Fibroblast of lung (primary cell): ENCODE measurements at regions not wholly inside any gene's neighbourhood (a gene's known extent, or its start where the extent isn't known, plus 50 kb on each side); places are given as distances from the start of the nearest gene placed in this dataset.

Experiments used
- DNase-seq, 2 donors: peaks; one replicate each; pipeline versions ENCODE4 v3.0.0 to v3.0.0-alpha.2; 2010; ENCODE audit warnings: low read depth in 2 of 2
- H2AFZ ChIP-seq: 2 replicates; pipeline ENCODE4 v1.5.1; 2012; ENCODE audit warnings: low read length, control low read depth, inconsistent platforms
- H3K27ac ChIP-seq: 2 replicates; pipeline ENCODE4 v1.5.1; 2011; ENCODE audit warnings: low read length, control low read depth; ENCODE audit not compliant: insufficient read depth
- H3K27me3 ChIP-seq: 2 replicates; pipeline ENCODE4 v1.5.1; 2011; ENCODE audit warnings: mild to moderate bottlenecking, low read length; ENCODE audit not compliant: control insufficient read depth, insufficient read depth
- H3K36me3 ChIP-seq: 2 replicates; pipeline ENCODE4 v1.5.1; 2011; ENCODE audit warnings: low read length; ENCODE audit not compliant: control insufficient read depth, insufficient read depth
- H3K4me1 ChIP-seq: 2 replicates; pipeline ENCODE4 v1.5.1; 2011; ENCODE audit warnings: low read length; ENCODE audit not compliant: control insufficient read depth, insufficient read depth; ENCODE audit errors: extremely low read depth
- H3K4me2 ChIP-seq: 2 replicates; pipeline ENCODE4 v1.5.1; 2011; ENCODE audit warnings: low read length, control low read depth; ENCODE audit not compliant: insufficient read depth; ENCODE audit errors: extremely low read depth
- H3K4me3 ChIP-seq, 4 experiments: fragments of 200-600 bp in 1 of 4; sonication (generic) in 1 of 4; replicated peaks in 1 of 4; 2 replicates each; pipeline ENCODE4 v1.5.1; 2011 to 2016; ENCODE audit warnings: low read length in 4 of 4, low read depth in 3 of 4, mild to moderate bottlenecking in 3 of 4, control low read depth in 2 of 4, inconsistent platforms in 1 of 4, mixed read lengths in 1 of 4; ENCODE audit not compliant: insufficient read depth in 1 of 4; ENCODE audit errors: control extremely low read depth in 1 of 4
- H3K79me2 ChIP-seq: 2 replicates; pipeline ENCODE4 v1.5.1; 2012; ENCODE audit warnings: mild to moderate bottlenecking, low read length, inconsistent platforms; ENCODE audit not compliant: control insufficient read depth, insufficient read depth
- H3K9ac ChIP-seq: 2 replicates; pipeline ENCODE4 v1.5.1; 2011; ENCODE audit warnings: mild to moderate bottlenecking, low read length, control low read depth; ENCODE audit not compliant: insufficient read depth
- H3K9me3 ChIP-seq: 2 replicates; pipeline ENCODE4 v1.5.1; 2012; ENCODE audit warnings: low read depth, low read length; ENCODE audit not compliant: control insufficient read depth, insufficient read depth
- H4K20me1 ChIP-seq: 2 replicates; pipeline ENCODE4 v1.5.1; 2011; ENCODE audit warnings: low read length; ENCODE audit not compliant: control insufficient read depth, insufficient read depth; ENCODE audit errors: extremely low read depth
- CTCF ChIP-seq, 2 donors: IDR thresholded peaks in 1 of 2; conservative IDR thresholded peaks in 1 of 2; 1 replicate in 1 of 2; 2 replicates in 1 of 2; pipeline ENCODE4 v1.5.1; 2011 to 2012; ENCODE audit warnings: low read length in 2 of 2, control low read depth in 1 of 2, inconsistent platforms in 1 of 2, low read depth in 1 of 2, mild to moderate bottlenecking in 1 of 2
- EZH2 ChIP-seq: IDR thresholded peaks from 2 replicates; pipeline ENCODE4 v1.5.1; 2012; ENCODE audit warnings: low read length, control low read depth, mild to moderate bottlenecking; ENCODE audit errors: missing control alignments

- DNase-seq, result no peak
- no peak overlapping the region for H3K27ac ChIP-seq
Measured at GRCh38 chr6:84902354-84902928, 138.0 kb upstream of the TBX18 start.

DNA sequence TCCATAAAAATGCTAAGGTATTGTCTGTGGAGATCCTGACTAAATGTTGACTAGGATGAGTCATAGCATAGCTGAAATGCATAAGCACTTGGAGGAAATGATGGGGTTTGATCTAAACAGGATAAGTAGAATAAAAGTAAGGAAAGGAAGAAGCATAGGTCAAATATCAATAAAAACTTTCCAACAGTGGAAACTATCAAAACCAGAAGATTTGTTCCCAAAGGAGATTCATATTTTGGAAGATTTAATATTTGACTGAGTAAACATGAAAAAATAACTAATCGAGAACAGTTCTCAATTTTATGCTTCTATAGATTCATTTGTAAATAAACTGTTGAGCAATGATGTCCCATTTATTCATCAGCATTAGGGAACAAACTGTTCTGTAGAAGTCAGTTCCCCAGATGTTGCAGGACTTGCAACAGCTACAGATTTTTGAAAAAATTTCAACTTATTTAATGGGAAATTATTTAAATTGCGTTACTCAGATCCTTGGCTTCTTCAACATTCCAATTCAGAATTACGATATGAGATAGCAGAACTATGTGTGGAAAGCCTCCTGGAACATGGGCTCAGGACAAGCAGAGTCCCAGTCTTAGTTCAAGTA, 133.7 kb upstream of the TBX18 start:
- Histone ChIP-seq H3K27ac (no peak overlapping the region), H3K4me2 (no peak overlapping the region), H3K9ac (no peak overlapping the region), H4K20me1 (no peaks in the 10 kb centered on the region), H3K79me2 (no peaks in the 10 kb centered on the region), H2AFZ (no peak overlapping the region), H3K36me3 (no peaks in the 10 kb centered on the region), H3K27me3 (no peaks in the 10 kb centered on the region), H3K9me3 (no peaks in the 10 kb centered on the region), H3K4me3 (no peak overlapping the region), H3K4me1 (no peaks in the 10 kb centered on the region)
- TF ChIP-seq EZH2, result no peak
- no peak for TF ChIP-seq CTCF (conservative IDR thresholded peaks at IDR 0.05 in 1 of 2, IDR thresholded peaks at IDR 0.05 in 1 of 2; ENCODE audit: low read depth in 1 of 2, low read length in 2 of 2)
- DNase-seq, result peak; percentile 22 to 89

More at GRCh38 chr6:84902354-84902928, 138.0 kb upstream of the TBX18 start:
- no peaks in the 10 kb centered on the region for H3K4me1 ChIP-seq
- H3K9ac ChIP-seq, result no peak overlapping the region
- no peak overlapping the region for H3K4me2 ChIP-seq
- no peak overlapping the region for H2AFZ ChIP-seq
- no peak overlapping the region for H3K4me3 ChIP-seq
- no peaks in the 10 kb centered on the region for H3K9me3 ChIP-seq
- H3K27me3 ChIP-seq, result no peaks in the 10 kb centered on the region
- TF ChIP-seq EZH2, result no peak
- no peak for TF ChIP-seq CTCF (conservative IDR thresholded peaks at IDR 0.05 in 1 of 2, IDR thresholded peaks at IDR 0.05 in 1 of 2; ENCODE audit: low read depth in 1 of 2, low read length in 2 of 2)
- H4K20me1 ChIP-seq, result no peaks in the 10 kb centered on the region
- H3K79me2 ChIP-seq, result no peaks in the 10 kb centered on the region
- H3K36me3 ChIP-seq, result no peaks in the 10 kb centered on the region

- no peak for DNase-seq
- no peaks in the 10 kb centered on the region for H3K4me1 ChIP-seq
- TF ChIP-seq CTCF (conservative IDR thresholded peaks at IDR 0.05 in 1 of 2, IDR thresholded peaks at IDR 0.05 in 1 of 2; ENCODE audit: low read depth in 1 of 2, low read length in 2 of 2), result no peak
- no peak for TF ChIP-seq EZH2
- no peak overlapping the region for H3K4me2 ChIP-seq
- no peaks in the 10 kb centered on the region for H3K27me3 ChIP-seq
- H3K79me2 ChIP-seq, result no peaks in the 10 kb centered on the region
- H3K9me3 ChIP-seq, result no peaks in the 10 kb centered on the region
- H3K27ac ChIP-seq, result no peak overlapping the region
- no peak overlapping the region for H2AFZ ChIP-seq
- no peak overlapping the region for H3K4me3 ChIP-seq
- H4K20me1 ChIP-seq, result no peaks in the 10 kb centered on the region
- H3K9ac ChIP-seq, result no peak overlapping the region
- H3K36me3 ChIP-seq, result no peaks in the 10 kb centered on the region
Measured at GRCh38 chr6:84897011-84897410, 132.6 kb upstream of the TBX18 start.
